Thoracic aorta (tissue), 2 donors: ENCODE measurements at regions not wholly inside any gene's neighbourhood (a gene's known extent, or its start where the extent isn't known, plus 50 kb on each side); places are given as distances from the start of the nearest gene placed in this dataset.

ENCODE experiments used
- ATAC-seq: fragments of 150-250 bp; one replicate; pipeline ENCODE4 v1.8.0; 2017; ENCODE audit warnings: low read depth; ENCODE audit not compliant: insufficient number of reproducible peaks, low FRiP score
- DNase-seq: peaks from one replicate; pipeline ENCODE4 v3.0.0-alpha.2; 2020; ENCODE audit warnings: low spot score
- H3K27ac ChIP-seq, 2 donors: fragments of 200-600 bp; sonication (generic); 1 replicate in 1 of 2; 2 replicates in 1 of 2; pipeline ENCODE4 v1.5.1; 2016; ENCODE audit warnings: mild to moderate bottlenecking in 2 of 2, moderate library complexity in 2 of 2
- H3K27me3 ChIP-seq: fragments of 200-600 bp; sonication (generic); replicated peaks from 2 replicates; pipeline ENCODE4 v1.6.0; 2016; ENCODE audit warnings: mild to moderate bottlenecking; ENCODE audit not compliant: insufficient read depth
- H3K36me3 ChIP-seq: fragments of 200-600 bp; sonication (generic); one replicate; pipeline ENCODE4 v1.5.1; 2016
- H3K4me1 ChIP-seq, 2 donors: fragments of 200-600 bp; sonication (generic); 1 replicate in 1 of 2; 2 replicates in 1 of 2; pipeline versions ENCODE4 v1.5.1 to v1.6.0; 2016; ENCODE audit warnings: low read depth in 2 of 2, mild to moderate bottlenecking in 1 of 2; ENCODE audit not compliant: control insufficient read depth in 1 of 2
- H3K4me3 ChIP-seq: fragments of 200-600 bp; sonication (generic); 2 replicates; pipeline ENCODE4 v1.5.1; 2016; ENCODE audit warnings: mild to moderate bottlenecking
- H3K9me3 ChIP-seq: fragments of 200-600 bp; sonication (generic); 2 replicates; pipeline ENCODE4 v1.5.1; 2016
- CTCF ChIP-seq: fragments of 200-600 bp; sonication (generic); IDR thresholded peaks from one replicate; pipeline ENCODE4 v1.5.1; 2019; ENCODE audit warnings: antibody characterized with exemption

DNA sequence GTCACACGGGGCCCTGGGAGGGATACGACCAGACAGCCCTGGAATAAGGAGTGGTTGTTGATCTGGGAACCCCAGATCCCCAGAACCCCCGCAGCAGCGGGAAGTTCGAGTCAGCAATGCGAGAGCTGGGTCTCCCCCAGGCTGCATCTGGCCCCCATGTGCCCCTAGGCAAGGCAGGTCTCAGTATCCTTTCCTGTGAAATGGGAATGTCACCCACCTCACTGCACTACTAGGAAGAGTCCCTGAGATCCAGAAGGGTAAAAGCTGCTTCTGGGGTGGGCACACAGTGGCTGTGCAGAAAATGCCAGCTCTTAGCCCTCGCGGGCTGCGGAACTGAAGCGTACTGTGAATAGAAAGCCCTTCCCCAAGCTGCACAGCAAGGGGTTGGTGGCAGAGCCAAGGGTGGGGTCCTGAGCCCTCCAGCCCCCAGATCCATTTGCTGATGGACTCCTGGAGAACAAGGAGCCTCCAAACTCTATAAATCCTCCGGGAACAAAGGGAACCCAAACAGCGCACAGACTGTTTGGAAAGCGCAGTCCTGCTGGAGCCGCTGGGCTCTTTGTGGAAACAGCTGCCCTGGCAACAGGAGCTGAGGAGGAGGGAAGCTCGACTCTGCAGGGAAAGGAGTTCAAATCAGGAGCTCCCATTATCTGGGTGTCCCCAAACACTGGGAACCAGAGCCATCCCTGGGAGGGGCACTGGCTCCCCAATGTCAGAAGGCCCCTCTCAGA, 68.2 kb upstream of the SHISAL1 start:
- no peak overlapping the region for H3K27ac ChIP-seq
- H3K4me3 ChIP-seq, result no peak overlapping the region
- DNase-seq, result no peak
- H3K9me3 ChIP-seq, result peaks cover 4% of the 10 kb centered on the region
- no peak for ATAC-seq
- no peak for TF ChIP-seq CTCF
- H3K4me1 ChIP-seq, result no peaks in the 10 kb centered on the region
- H3K36me3 ChIP-seq, result no peaks in the 10 kb centered on the region
- no peaks in the 10 kb centered on the region for H3K27me3 ChIP-seq

DNA sequence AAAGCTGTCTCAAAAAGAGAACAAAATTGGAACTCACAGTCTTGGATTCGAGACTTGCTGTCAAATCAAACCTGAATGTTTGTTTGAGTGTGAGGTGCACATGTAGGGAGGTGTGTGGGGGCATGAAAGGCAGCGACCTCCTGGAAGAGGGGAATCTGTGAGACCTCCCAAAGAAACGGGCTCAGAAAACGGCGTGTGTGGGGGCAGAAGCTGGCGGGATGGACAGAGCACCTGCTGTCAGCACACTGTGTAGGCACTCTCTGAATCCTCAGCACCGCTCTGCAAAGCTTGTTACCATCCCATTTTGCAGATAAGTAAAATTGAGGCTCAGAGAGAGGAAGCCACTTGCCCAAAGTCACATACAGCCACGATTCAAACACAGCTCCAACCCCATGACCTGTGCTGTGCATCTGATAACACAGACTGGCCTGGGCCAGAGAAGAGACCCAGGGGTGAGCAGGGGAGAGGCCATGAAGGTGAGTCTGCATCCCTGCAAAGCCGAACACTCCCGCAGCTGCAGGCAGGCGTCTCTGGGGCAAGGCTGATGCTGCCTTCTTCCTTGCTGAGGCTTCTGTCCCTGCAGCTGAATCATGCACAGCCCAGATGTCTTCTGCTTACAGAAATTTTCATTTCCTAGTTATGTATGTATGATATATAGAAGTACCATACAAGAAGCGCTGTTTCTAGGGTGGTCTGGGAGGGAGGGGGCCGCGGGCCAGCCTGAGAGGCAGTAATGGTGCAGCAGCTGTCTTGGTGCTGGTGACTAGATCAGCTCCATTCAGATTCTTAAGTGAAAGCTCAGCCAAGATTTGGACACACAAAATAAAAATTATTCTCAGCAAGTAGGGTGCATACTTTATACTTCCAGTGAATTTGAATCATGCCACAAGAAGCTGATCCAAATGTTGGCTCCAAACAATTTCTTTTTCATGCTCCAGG, 67.3 kb upstream of the SHISAL1 start:
- no peaks in the 10 kb centered on the region for H3K36me3 ChIP-seq
- ATAC-seq (no peak), DNase-seq (no peak)
- peaks cover 10% of the 10 kb centered on the region for H3K9me3 ChIP-seq
- no peak overlapping the region for H3K27ac ChIP-seq
- H3K27me3 ChIP-seq, result no peaks in the 10 kb centered on the region
- no peak for TF ChIP-seq CTCF
- no peaks in the 10 kb centered on the region for H3K4me1 ChIP-seq
- no peak overlapping the region for H3K4me3 ChIP-seq

DNA sequence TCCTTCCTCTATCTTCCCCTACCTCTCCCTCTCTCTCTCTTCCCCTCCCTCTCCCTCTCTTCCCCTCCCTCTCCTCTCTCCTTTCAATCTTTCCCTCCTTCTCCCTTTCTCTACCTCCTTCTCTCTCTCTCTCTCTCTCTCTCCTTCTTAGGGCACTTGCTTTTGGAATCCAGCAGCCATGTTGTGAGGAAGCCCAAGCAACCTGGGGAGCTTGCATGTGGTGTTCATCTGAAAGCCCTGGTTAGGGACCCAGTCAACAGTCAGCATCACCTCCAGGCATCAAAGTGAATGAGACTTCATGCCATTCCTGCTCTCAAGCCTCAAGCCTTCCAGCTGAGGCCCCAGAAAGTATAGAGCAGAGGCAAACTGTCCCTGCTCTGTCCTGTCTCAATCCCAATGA, 65.6 kb upstream of the SHISAL1 start:
- Histone ChIP-seq H3K27me3 (no peaks in the 10 kb centered on the region), H3K4me1 (no peaks in the 10 kb centered on the region), H3K27ac (no peak overlapping the region), H3K36me3 (no peaks in the 10 kb centered on the region), H3K9me3 (peaks cover 13% of the 10 kb centered on the region), H3K4me3 (no peak overlapping the region)
- DNase-seq, result no peak
- ATAC-seq, result no peak
- TF ChIP-seq CTCF, result no peak

- H3K36me3 ChIP-seq, result no peaks in the 10 kb centered on the region
- no peak for DNase-seq
- no peaks in the 10 kb centered on the region for H3K4me1 ChIP-seq
- ATAC-seq, result no peak
- H3K4me3 ChIP-seq, result no peak overlapping the region
- H3K9me3 ChIP-seq, result peaks cover 13% of the 10 kb centered on the region
- no peak overlapping the region for H3K27ac ChIP-seq
- TF ChIP-seq CTCF, result no peak
- H3K27me3 ChIP-seq, result no peaks in the 10 kb centered on the region
Observed at GRCh38 chr22:44375451-44375850, 62.7 kb upstream of the SHISAL1 start.

DNA sequence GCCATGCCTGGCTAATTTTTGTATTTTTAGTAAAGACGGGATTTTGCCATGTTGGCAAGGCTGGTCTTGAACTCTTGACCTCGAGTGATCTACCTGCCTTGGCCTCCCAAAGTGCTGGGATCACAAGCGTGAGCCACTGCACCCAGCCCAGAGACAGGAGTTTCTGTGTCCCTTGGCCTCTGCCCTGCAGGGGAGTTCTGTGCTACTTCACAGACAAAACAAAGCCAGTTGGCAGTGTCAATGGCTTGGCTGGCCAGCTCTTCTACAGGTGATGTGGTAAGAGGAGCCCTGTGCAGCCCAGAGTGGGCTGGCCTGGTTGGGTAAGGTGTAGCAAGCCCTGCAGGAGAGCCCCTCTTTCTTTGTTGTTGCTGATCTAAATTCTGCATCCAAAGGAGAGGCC, 60.5 kb upstream of the SHISAL1 start:
- Histone ChIP-seq H3K9me3 (peaks cover 13% of the 10 kb centered on the region), H3K27me3 (no peaks in the 10 kb centered on the region), H3K27ac (no peak overlapping the region), H3K36me3 (no peaks in the 10 kb centered on the region), H3K4me1 (no peaks in the 10 kb centered on the region), H3K4me3 (no peak overlapping the region)
- no peak for DNase-seq
- TF ChIP-seq CTCF, result no peak
- ATAC-seq, result no peak
